A673 (cell line): ENCODE measurements at regions not wholly inside any gene's neighbourhood (a gene's known extent, or its start where the extent isn't known, plus 50 kb on each side); places are given as distances from the start of the nearest gene placed in this dataset.

ENCODE experiments used
- BruUV-seq: library from RNA; stranded (reverse); fragments of 400-500 nt; replicated peaks from 2 replicates; lab custom pipeline; 2021; lab: Mats Ljungman, UMichigan
- CTCF ChIA-PET: fragments of 300-600 bp; sonication (Branson Sonifier 250); formaldehyde crosslinking; loops from one replicate; lab custom pipeline; 2022; ENCODE audit warnings: antibody characterized with exemption; lab: Charles Lee
- POLR2A ChIA-PET: fragments of 300-600 bp; sonication (Branson Sonifier 250); formaldehyde crosslinking; loops from one replicate; lab custom pipeline; 2022; ENCODE audit warnings: antibody characterized with exemption; ENCODE audit not compliant: low non-redundant PET; lab: Charles Lee
- DNase-seq: peaks from one replicate; pipeline ENCODE4 v3.0.0-alpha.2; 2015; ENCODE audit warnings: low spot score
- H3K27ac ChIP-seq: fragments of 200-600 bp; sonication (generic); 2 replicates; pipeline ENCODE4 v1.5.1; 2016; ENCODE audit warnings: mixed run types, low read depth, mild to moderate bottlenecking, mixed read lengths, antibody characterized with exemption, low read length; ENCODE audit not compliant: poor library complexity, severe bottlenecking
- H3K27me3 ChIP-seq: fragments of 200-600 bp; sonication (generic); replicated peaks from 2 replicates; pipeline ENCODE4 v1.6.1; 2017; ENCODE audit warnings: mixed run types, low read depth, mild to moderate bottlenecking, mixed read lengths, antibody characterized with exemption, low read length; ENCODE audit not compliant: insufficient read depth, poor library complexity
- H3K36me3 ChIP-seq: fragments of 200-600 bp; sonication (generic); 2 replicates; pipeline ENCODE4 v1.6.1; 2016; ENCODE audit warnings: mixed run types, mild to moderate bottlenecking, mixed read lengths, antibody characterized with exemption, low read length; ENCODE audit not compliant: insufficient read depth, poor library complexity, severe bottlenecking
- H3K4me1 ChIP-seq: fragments of 200-600 bp; sonication (generic); 2 replicates; pipeline ENCODE4 v1.6.1; 2017; ENCODE audit warnings: mixed run types, mild to moderate bottlenecking, mixed read lengths, antibody characterized with exemption, low read length; ENCODE audit not compliant: insufficient read depth, poor library complexity, severe bottlenecking
- H3K4me3 ChIP-seq: fragments of 200-600 bp; sonication (generic); 2 replicates; pipeline ENCODE4 v1.5.1; 2016; ENCODE audit warnings: low read depth, mixed run types, mild to moderate bottlenecking, mixed read lengths, low read length; ENCODE audit not compliant: poor library complexity, severe bottlenecking
- H3K9me3 ChIP-seq: fragments of 200-600 bp; sonication (generic); 2 replicates; pipeline ENCODE4 v1.6.1; 2016; ENCODE audit warnings: mixed run types, low read depth, mild to moderate bottlenecking, mixed read lengths, antibody characterized with exemption, low read length; ENCODE audit not compliant: poor library complexity, severe bottlenecking
- EZH2 ChIP-seq: fragments of 200-600 bp; sonication (generic); IDR thresholded peaks from 2 replicates; pipeline ENCODE4 v1.6.1; 2017; ENCODE audit warnings: borderline replicate concordance, low read depth, mild to moderate bottlenecking, mixed read lengths, antibody characterized with exemption, low read length; ENCODE audit not compliant: poor library complexity, severe bottlenecking
- intact Hi-C: fragments of 100-400 bp; cut with micrococcal nuclease; formaldehyde crosslinking; loops from one replicate; pipeline ENCODE4 v1.10.0; 2022; ENCODE audit not compliant: unreplicated experiment
- TF ChIP-seq, protein P1 (sequence below): fragments of 300-800, 200-600 bp; sonication (generic); conservative IDR thresholded peaks from 2 replicates; pipeline ENCODE4 v1.5.1; 2017; ENCODE audit warnings: low read depth, mild to moderate bottlenecking, antibody characterized with exemption, low read length, moderate library complexity, mixed read lengths

DNA sequence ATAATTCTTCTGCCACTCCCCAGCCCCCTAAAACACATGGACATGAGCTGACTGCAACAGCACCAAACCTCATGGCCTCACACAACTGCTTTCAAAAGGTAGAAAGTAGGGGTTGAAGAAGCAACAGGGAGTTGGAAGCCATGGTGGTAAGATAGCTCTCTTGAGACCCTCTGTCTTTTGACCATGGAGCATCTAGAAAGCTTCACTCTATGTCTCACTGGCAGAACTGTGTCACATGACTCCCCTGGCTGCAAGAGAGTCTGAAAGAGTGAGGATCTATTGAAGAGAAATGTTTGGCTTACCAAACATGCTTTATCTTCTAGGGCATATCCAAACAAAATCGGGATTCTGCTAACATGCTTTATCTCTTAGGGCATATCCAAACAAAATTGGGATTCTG, 142.9 kb upstream of the WSCD2 start:
- ChIA-PET POLR2A (no interaction called here), CTCF (no interaction called here)
- Histone ChIP-seq H3K9me3 (no peaks in the 10 kb centered on the region), H3K4me1 (no peaks in the 10 kb centered on the region), H3K27ac (no peak overlapping the region), H3K4me3 (no peak overlapping the region), H3K27me3 (peaks cover 21% of the 10 kb centered on the region), H3K36me3 (no peaks in the 10 kb centered on the region)
- intact Hi-C loops = no loop called here
- no TSS peak for BruUV-seq
- TF ChIP-seq, protein P1, sequence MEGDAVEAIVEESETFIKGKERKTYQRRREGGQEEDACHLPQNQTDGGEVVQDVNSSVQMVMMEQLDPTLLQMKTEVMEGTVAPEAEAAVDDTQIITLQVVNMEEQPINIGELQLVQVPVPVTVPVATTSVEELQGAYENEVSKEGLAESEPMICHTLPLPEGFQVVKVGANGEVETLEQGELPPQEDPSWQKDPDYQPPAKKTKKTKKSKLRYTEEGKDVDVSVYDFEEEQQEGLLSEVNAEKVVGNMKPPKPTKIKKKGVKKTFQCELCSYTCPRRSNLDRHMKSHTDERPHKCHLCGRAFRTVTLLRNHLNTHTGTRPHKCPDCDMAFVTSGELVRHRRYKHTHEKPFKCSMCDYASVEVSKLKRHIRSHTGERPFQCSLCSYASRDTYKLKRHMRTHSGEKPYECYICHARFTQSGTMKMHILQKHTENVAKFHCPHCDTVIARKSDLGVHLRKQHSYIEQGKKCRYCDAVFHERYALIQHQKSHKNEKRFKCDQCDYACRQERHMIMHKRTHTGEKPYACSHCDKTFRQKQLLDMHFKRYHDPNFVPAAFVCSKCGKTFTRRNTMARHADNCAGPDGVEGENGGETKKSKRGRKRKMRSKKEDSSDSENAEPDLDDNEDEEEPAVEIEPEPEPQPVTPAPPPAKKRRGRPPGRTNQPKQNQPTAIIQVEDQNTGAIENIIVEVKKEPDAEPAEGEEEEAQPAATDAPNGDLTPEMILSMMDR = no peak
- TF ChIP-seq EZH2 = no peak
- no peak for DNase-seq

DNA sequence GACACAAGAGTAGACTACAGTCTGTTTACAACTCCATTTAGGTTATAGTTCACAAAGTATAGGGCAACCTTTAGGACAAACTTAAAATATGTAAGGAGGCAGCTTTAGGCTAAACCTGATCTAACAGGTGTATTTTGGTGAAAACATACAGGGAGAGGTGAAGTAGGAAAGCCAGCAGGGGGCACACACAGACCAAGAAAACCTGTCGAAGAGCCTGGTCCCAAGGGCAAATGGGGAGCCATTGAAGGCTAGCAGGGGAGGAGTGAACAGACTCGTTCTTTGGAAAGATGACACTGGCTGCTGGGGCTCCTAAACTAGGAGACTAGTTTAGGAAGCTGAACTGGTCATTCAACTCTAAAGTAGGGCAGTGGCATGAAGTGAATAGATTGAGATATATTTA, 138.8 kb upstream of the WSCD2 start:
- Histone ChIP-seq H3K36me3 (no peaks in the 10 kb centered on the region), H3K27ac (no peak overlapping the region), H3K9me3 (no peaks in the 10 kb centered on the region), H3K27me3 (peaks cover 19% of the 10 kb centered on the region), H3K4me3 (no peak overlapping the region), H3K4me1 (no peaks in the 10 kb centered on the region)
- DNase-seq = peak; percentile 15
- BruUV-seq = no TSS peak
- POLR2A ChIA-PET = no interaction called here
- TF ChIP-seq, protein P1 = peak; percentile 42
- TF ChIP-seq EZH2 = no peak
- intact Hi-C loops = loop anchor here (5.0 kb wide), 2 partner anchors 202 to 522 kb away; no protein-coding TSS in a partner anchor
- CTCF ChIA-PET = no interaction called here

DNA sequence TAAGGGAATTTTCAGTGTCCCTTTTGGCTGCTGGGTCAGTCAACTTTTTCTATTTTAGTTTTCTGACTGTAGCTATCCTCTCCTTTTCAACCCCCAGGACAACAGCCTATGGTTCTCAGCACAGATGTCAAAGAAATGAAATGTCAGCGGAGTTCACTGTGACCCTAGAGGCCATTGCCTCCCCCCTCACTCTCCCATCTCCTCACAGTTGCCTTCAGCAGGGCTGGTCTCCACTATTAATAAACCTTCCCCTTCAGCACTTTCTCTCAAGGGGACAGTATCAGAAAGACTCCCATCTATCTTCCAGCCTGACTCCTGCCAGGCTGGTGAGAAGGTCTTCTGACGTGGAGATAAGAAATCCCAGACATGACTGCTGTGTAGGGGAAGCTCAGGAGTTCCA, 137.1 kb upstream of the WSCD2 start:
- no peak for DNase-seq
- no peaks in the 10 kb centered on the region for H3K36me3 ChIP-seq
- TF ChIP-seq, protein P1 = no peak
- no peak for TF ChIP-seq EZH2
- no peak overlapping the region for H3K4me3 ChIP-seq
- H3K4me1 ChIP-seq = no peaks in the 10 kb centered on the region
- intact Hi-C loops = loop anchor here (5.0 kb wide), 2 partner anchors 200 to 520 kb away; no protein-coding TSS in a partner anchor
- BruUV-seq = no TSS peak
- POLR2A ChIA-PET = no interaction called here
- no peaks in the 10 kb centered on the region for H3K9me3 ChIP-seq
- peaks cover 35% of the 10 kb centered on the region for H3K27me3 ChIP-seq
- no peak overlapping the region for H3K27ac ChIP-seq
- CTCF ChIA-PET = no interaction called here
